ENCODE measurements at regions not wholly inside any gene's neighbourhood (a gene's known extent, or its start where the extent isn't known, plus 50 kb on each side); places are given as distances from the start of the nearest gene placed in this dataset.

DNA sequence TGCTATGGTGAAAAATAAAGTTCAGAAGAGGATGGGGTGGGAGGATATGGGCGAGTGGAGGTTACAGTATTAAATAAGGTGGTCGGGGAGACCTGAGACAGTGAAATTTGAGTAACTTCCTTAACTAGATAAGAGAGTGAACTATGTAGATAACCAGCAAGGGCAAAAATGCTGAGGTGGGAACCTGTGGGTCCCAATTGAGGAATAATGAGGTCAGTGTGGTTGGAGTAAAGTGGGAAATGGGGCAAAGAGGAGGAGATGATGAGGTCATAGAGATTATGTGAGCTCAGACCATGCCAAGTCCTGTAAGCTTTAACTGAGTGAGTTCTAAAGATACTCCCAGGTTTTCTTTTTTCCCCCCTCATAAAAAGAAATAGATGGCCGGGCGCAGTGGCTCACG is 614.6 kb upstream of the PLXNA2 start:
- no peak for TF ChIP-seq CTCF (IDR thresholded peaks at IDR 0.05; ENCODE audit: partially characterized antibody, unreplicated experiment)
- H3K4me3 Mint-ChIP-seq (ENCODE audit: unreplicated experiment), result no peak overlapping the region
- H3K4me1 Mint-ChIP-seq (ENCODE audit: low read depth, unreplicated experiment), result no peaks in the 10 kb centered on the region
- no peaks in the 10 kb centered on the region for H3K27me3 Mint-ChIP-seq (ENCODE audit: unreplicated experiment)
- no peak overlapping the region for H3K27ac Mint-ChIP-seq (ENCODE audit: unreplicated experiment)
- no peak for DNase-seq
- no peaks in the 10 kb centered on the region for H3K36me3 Mint-ChIP-seq (ENCODE audit: unreplicated experiment)
- H3K9me3 Mint-ChIP-seq (ENCODE audit: unreplicated experiment), result peaks cover 5% of the 10 kb centered on the region

GRCh38 chr1:208864366-208864965 is 620.3 kb upstream of the PLXNA2 start:
- Mint-ChIP-seq H3K27ac (ENCODE audit: unreplicated experiment) (no peak overlapping the region), H3K4me1 (ENCODE audit: low read depth, unreplicated experiment) (no peaks in the 10 kb centered on the region), H3K27me3 (ENCODE audit: unreplicated experiment) (peaks cover 2% of the 10 kb centered on the region), H3K9me3 (ENCODE audit: unreplicated experiment) (peaks cover 3% of the 10 kb centered on the region), H3K4me3 (ENCODE audit: unreplicated experiment) (no peak overlapping the region), H3K36me3 (ENCODE audit: unreplicated experiment) (no peaks in the 10 kb centered on the region)
- no peak for DNase-seq
- TF ChIP-seq CTCF (IDR thresholded peaks at IDR 0.05; ENCODE audit: partially characterized antibody, unreplicated experiment), result no peak

GRCh38 chr1:208866386-208866955 is 622.3 kb upstream of the PLXNA2 start:
- peaks cover 2% of the 10 kb centered on the region for H3K27me3 Mint-ChIP-seq (ENCODE audit: unreplicated experiment)
- H3K36me3 Mint-ChIP-seq (ENCODE audit: unreplicated experiment), result no peaks in the 10 kb centered on the region
- no peaks in the 10 kb centered on the region for H3K4me1 Mint-ChIP-seq (ENCODE audit: low read depth, unreplicated experiment)
- no peak overlapping the region for H3K4me3 Mint-ChIP-seq (ENCODE audit: unreplicated experiment)
- H3K9me3 Mint-ChIP-seq (ENCODE audit: unreplicated experiment), result peaks cover 2% of the 10 kb centered on the region
- TF ChIP-seq CTCF (IDR thresholded peaks at IDR 0.05; ENCODE audit: partially characterized antibody, unreplicated experiment), result no peak
- no peak overlapping the region for H3K27ac Mint-ChIP-seq (ENCODE audit: unreplicated experiment)
- DNase-seq, result no peak

GRCh38 chr1:208868554-208868953 is 624.4 kb upstream of the PLXNA2 start:
- TF ChIP-seq CTCF (IDR thresholded peaks at IDR 0.05; ENCODE audit: partially characterized antibody, unreplicated experiment), result no peak
- Mint-ChIP-seq H3K9me3 (ENCODE audit: unreplicated experiment) (no peaks in the 10 kb centered on the region), H3K27me3 (ENCODE audit: unreplicated experiment) (peaks cover 2% of the 10 kb centered on the region), H3K4me3 (ENCODE audit: unreplicated experiment) (no peak overlapping the region), H3K36me3 (ENCODE audit: unreplicated experiment) (no peaks in the 10 kb centered on the region), H3K4me1 (ENCODE audit: low read depth, unreplicated experiment) (no peaks in the 10 kb centered on the region), H3K27ac (ENCODE audit: unreplicated experiment) (no peak overlapping the region)
- no peak for DNase-seq

- no peaks in the 10 kb centered on the region for H3K36me3 Mint-ChIP-seq (ENCODE audit: unreplicated experiment)
- TF ChIP-seq CTCF (IDR thresholded peaks at IDR 0.05; ENCODE audit: partially characterized antibody, unreplicated experiment), result no peak
- H3K27ac Mint-ChIP-seq (ENCODE audit: unreplicated experiment), result no peak overlapping the region
- DNase-seq, result peak; percentile 13
- H3K4me3 Mint-ChIP-seq (ENCODE audit: unreplicated experiment), result no peak overlapping the region
- H3K4me1 Mint-ChIP-seq (ENCODE audit: low read depth, unreplicated experiment), result no peaks in the 10 kb centered on the region
- H3K9me3 Mint-ChIP-seq (ENCODE audit: unreplicated experiment), result no peaks in the 10 kb centered on the region
- H3K27me3 Mint-ChIP-seq (ENCODE audit: unreplicated experiment), result no peaks in the 10 kb centered on the region
Observed at GRCh38 chr1:208874915-208875314, 630.7 kb upstream of the PLXNA2 start.
